ENCODE measurements at regions not wholly inside any gene's neighbourhood (a gene's known extent, or its start where the extent isn't known, plus 50 kb on each side); places are given as distances from the start of the nearest gene placed in this dataset.

DNA sequence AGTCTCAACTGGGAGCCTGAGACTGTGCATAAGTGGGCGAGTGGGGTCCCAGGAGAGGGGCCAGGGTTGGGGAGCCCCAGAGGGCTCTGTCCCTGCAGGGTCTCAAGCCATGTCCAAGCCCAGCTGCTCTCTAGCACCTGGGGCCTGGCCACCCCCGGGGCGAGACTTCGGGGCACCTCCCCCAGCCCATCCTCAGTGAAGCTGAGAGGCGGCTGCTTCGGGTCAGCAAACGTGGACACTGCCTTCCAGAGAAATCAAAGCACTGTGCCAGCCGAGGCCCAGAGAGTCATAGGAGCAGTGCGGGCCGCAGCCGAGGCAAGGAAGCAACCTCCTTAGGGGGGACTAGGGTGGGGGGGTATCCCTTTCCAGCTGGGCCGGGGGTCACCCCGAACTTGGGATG lies 77.5 kb downstream of the ENGASE start:
- Histone ChIP-seq H3K4me2 (ENCODE audit: low read length) (no peak overlapping the region), H4K20me1 (ENCODE audit: insufficient read depth) (no peaks in the 10 kb centered on the region), H3K79me2 (replicated peaks; ENCODE audit: insufficient read depth, low read length) (no peaks in the 10 kb centered on the region), H3K9me2 (ENCODE audit: insufficient read depth, low read length) (no peaks in the 10 kb centered on the region), H3F3A (ENCODE audit: insufficient read depth, low read length, poor library complexity, severe bottlenecking) (no peaks in the 10 kb centered on the region), H3K36me3 (ENCODE audit: insufficient read depth, low read length) (no peaks in the 10 kb centered on the region), H3K27ac (ENCODE audit: low read length) (no peak overlapping the region), H2AFZ (ENCODE audit: low read depth, low read length) (no peak overlapping the region), H3K4me3 (ENCODE audit: low read length) (no peak overlapping the region), H3K9me3 (ENCODE audit: low read length) (no peaks in the 10 kb centered on the region), H3K27me3 (ENCODE audit: insufficient read depth, low read depth, low read length) (no peaks in the 10 kb centered on the region), H3K9ac (ENCODE audit: low read length) (no peak overlapping the region)
- TF ChIP-seq EZH2 (IDR thresholded peaks at IDR 0.05; ENCODE audit: borderline replicate concordance, insufficient read depth, low read length, poor library complexity, severe bottlenecking) (no peak), RAD21 (conservative IDR thresholded peaks at IDR 0.05) (no peak), POLR2AphosphoS5 (IDR thresholded peaks at IDR 0.05) (no peak), TAF1 (IDR thresholded peaks at IDR 0.05; ENCODE audit: low read depth) (no peak), EP300 (conservative IDR thresholded peaks at IDR 0.05; ENCODE audit: poor library complexity, severe bottlenecking) (no peak), MXI1 (conservative IDR thresholded peaks at IDR 0.05; ENCODE audit: poor library complexity, severe bottlenecking) (no peak), SMC3 (conservative IDR thresholded peaks at IDR 0.05; ENCODE audit: poor library complexity) (no peak)
- TF ChIP-seq, protein P1, sequence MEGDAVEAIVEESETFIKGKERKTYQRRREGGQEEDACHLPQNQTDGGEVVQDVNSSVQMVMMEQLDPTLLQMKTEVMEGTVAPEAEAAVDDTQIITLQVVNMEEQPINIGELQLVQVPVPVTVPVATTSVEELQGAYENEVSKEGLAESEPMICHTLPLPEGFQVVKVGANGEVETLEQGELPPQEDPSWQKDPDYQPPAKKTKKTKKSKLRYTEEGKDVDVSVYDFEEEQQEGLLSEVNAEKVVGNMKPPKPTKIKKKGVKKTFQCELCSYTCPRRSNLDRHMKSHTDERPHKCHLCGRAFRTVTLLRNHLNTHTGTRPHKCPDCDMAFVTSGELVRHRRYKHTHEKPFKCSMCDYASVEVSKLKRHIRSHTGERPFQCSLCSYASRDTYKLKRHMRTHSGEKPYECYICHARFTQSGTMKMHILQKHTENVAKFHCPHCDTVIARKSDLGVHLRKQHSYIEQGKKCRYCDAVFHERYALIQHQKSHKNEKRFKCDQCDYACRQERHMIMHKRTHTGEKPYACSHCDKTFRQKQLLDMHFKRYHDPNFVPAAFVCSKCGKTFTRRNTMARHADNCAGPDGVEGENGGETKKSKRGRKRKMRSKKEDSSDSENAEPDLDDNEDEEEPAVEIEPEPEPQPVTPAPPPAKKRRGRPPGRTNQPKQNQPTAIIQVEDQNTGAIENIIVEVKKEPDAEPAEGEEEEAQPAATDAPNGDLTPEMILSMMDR (IDR thresholded peaks at IDR 0.05; ENCODE audit: poor library complexity, severe bottlenecking) = no peak
- TF ChIP-seq, protein P2, sequence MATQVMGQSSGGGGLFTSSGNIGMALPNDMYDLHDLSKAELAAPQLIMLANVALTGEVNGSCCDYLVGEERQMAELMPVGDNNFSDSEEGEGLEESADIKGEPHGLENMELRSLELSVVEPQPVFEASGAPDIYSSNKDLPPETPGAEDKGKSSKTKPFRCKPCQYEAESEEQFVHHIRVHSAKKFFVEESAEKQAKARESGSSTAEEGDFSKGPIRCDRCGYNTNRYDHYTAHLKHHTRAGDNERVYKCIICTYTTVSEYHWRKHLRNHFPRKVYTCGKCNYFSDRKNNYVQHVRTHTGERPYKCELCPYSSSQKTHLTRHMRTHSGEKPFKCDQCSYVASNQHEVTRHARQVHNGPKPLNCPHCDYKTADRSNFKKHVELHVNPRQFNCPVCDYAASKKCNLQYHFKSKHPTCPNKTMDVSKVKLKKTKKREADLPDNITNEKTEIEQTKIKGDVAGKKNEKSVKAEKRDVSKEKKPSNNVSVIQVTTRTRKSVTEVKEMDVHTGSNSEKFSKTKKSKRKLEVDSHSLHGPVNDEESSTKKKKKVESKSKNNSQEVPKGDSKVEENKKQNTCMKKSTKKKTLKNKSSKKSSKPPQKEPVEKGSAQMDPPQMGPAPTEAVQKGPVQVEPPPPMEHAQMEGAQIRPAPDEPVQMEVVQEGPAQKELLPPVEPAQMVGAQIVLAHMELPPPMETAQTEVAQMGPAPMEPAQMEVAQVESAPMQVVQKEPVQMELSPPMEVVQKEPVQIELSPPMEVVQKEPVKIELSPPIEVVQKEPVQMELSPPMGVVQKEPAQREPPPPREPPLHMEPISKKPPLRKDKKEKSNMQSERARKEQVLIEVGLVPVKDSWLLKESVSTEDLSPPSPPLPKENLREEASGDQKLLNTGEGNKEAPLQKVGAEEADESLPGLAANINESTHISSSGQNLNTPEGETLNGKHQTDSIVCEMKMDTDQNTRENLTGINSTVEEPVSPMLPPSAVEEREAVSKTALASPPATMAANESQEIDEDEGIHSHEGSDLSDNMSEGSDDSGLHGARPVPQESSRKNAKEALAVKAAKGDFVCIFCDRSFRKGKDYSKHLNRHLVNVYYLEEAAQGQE (IDR thresholded peaks at IDR 0.05; ENCODE audit: borderline replicate concordance) = no peak

DNA sequence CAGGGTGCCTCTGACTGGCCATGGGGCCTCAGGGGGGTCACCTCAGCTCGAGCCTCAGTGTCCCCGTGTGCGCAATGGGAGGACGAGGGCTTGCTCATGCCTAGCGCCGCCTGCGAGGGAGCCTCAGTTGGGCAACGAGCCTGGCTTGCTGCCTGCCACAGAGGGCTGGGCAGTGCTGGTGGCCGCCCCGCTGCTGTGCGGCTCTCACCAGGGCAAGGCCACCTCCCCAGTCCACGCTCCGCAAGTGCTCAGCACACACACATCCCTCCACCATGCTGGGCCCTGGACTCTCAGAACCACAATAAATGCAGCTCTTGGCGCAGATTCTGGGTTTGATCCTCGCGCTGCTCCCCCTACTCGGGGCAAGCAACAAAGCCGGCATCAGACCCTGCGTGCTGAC lies 76.2 kb downstream of the ENGASE start:
- Histone ChIP-seq H3K4me2 (ENCODE audit: low read length) (no peak overlapping the region), H3K27me3 (ENCODE audit: insufficient read depth, low read depth, low read length) (no peaks in the 10 kb centered on the region), H4K20me1 (ENCODE audit: insufficient read depth) (no peaks in the 10 kb centered on the region), H3K79me2 (replicated peaks; ENCODE audit: insufficient read depth, low read length) (no peaks in the 10 kb centered on the region), H3K9me3 (ENCODE audit: low read length) (no peaks in the 10 kb centered on the region), H3K9ac (ENCODE audit: low read length) (no peak overlapping the region), H3K4me3 (ENCODE audit: low read length) (no peak overlapping the region), H3K36me3 (ENCODE audit: insufficient read depth, low read length) (no peaks in the 10 kb centered on the region), H3K27ac (ENCODE audit: low read length) (no peak overlapping the region), H3K9me2 (ENCODE audit: insufficient read depth, low read length) (no peaks in the 10 kb centered on the region), H2AFZ (ENCODE audit: low read depth, low read length) (no peak overlapping the region), H3F3A (ENCODE audit: insufficient read depth, low read length, poor library complexity, severe bottlenecking) (no peaks in the 10 kb centered on the region)
- TF ChIP-seq EZH2 (IDR thresholded peaks at IDR 0.05; ENCODE audit: borderline replicate concordance, insufficient read depth, low read length, poor library complexity, severe bottlenecking) (no peak), RAD21 (conservative IDR thresholded peaks at IDR 0.05) (no peak), SMC3 (conservative IDR thresholded peaks at IDR 0.05; ENCODE audit: poor library complexity) (no peak), POLR2AphosphoS5 (IDR thresholded peaks at IDR 0.05) (no peak), EP300 (conservative IDR thresholded peaks at IDR 0.05; ENCODE audit: poor library complexity, severe bottlenecking) (no peak), TAF1 (IDR thresholded peaks at IDR 0.05; ENCODE audit: low read depth) (no peak), MXI1 (conservative IDR thresholded peaks at IDR 0.05; ENCODE audit: poor library complexity, severe bottlenecking) (no peak)
- TF ChIP-seq, protein P2 (IDR thresholded peaks at IDR 0.05; ENCODE audit: borderline replicate concordance) = no peak
- TF ChIP-seq, protein P1 (IDR thresholded peaks at IDR 0.05; ENCODE audit: poor library complexity, severe bottlenecking) = no peak

All from neural cell (in vitro differentiated cells).